GM12878 (cell line): ENCODE measurements at regions not wholly inside any gene's neighbourhood (a gene's known extent, or its start where the extent isn't known, plus 50 kb on each side); places are given as distances from the start of the nearest gene placed in this dataset.

Source experiments
- CTCF ChIP-seq, 3 experiments: IDR thresholded peaks in 2 of 3; conservative IDR thresholded peaks in 1 of 3; 2 replicates each; pipeline ENCODE4 v1.5.1; 2011; ENCODE audit warnings: low read depth in 3 of 3, low read length in 3 of 3, mild to moderate bottlenecking in 3 of 3, control low read depth in 2 of 3, moderate library complexity in 2 of 3, inconsistent platforms in 1 of 3, mixed read lengths in 1 of 3; ENCODE audit not compliant: control insufficient read depth in 2 of 3, insufficient read depth in 1 of 3; ENCODE audit errors: extremely low read depth in 1 of 3
- GATAD2B ChIP-seq: fragments of 450-650 bp; conservative IDR thresholded peaks from 2 replicates; pipeline ENCODE4 v1.6.1; 2017; ENCODE audit warnings: low read depth, mild to moderate bottlenecking, moderate library complexity
- NBN ChIP-seq: fragments of 450-650 bp; IDR thresholded peaks from 2 replicates; pipeline ENCODE4 v1.6.1; 2016
- NR2C1 ChIP-seq: fragments of 450-650 bp; IDR thresholded peaks from 2 replicates; pipeline ENCODE4 v1.6.1; 2017; ENCODE audit warnings: antibody characterized with exemption, mild to moderate bottlenecking, moderate library complexity
- REST ChIP-seq: IDR thresholded peaks from 2 replicates; pipeline ENCODE4 v1.6.1; 2012; ENCODE audit warnings: mild to moderate bottlenecking, low read depth, low read length
- SIN3A ChIP-seq: IDR thresholded peaks from 2 replicates; pipeline ENCODE4 v1.6.1; 2012; ENCODE audit warnings: low read depth, low read length, improper control_type of control experiment
- SMC3 ChIP-seq: IDR thresholded peaks from 2 replicates; pipeline ENCODE4 v1.6.1; 2011; ENCODE audit warnings: low read length, improper control_type of control experiment, borderline replicate concordance
- YY1 ChIP-seq: IDR thresholded peaks from 2 replicates; pipeline ENCODE4 v1.6.1; 2011; ENCODE audit warnings: low read depth, mild to moderate bottlenecking, low read length
- ZSCAN29 ChIP-seq: fragments of 450-650 bp; IDR thresholded peaks from 2 replicates; pipeline ENCODE4 v1.6.1; 2017; ENCODE audit warnings: mild to moderate bottlenecking, moderate library complexity
- TF ChIP-seq, protein P1 (sequence below): IDR thresholded peaks from 2 replicates; pipeline ENCODE4 v1.6.1; 2012; ENCODE audit warnings: low read depth, low read length, improper control_type of control experiment
- TF ChIP-seq, protein P2 (sequence below): IDR thresholded peaks from 2 replicates; pipeline ENCODE4 v1.6.1; 2011; ENCODE audit warnings: low read depth, low read length, improper control_type of control experiment, borderline replicate concordance

- TF ChIP-seq NR2C1 (no peak), CTCF (IDR thresholded peaks at IDR 0.05 in 2 of 3, conservative IDR thresholded peaks at IDR 0.05 in 1 of 3; ENCODE audit: control insufficient read depth in 2 of 3, extremely low read depth in 1 of 3, insufficient read depth in 1 of 3, low read depth in 3 of 3, low read length in 3 of 3) (no peak), YY1 (no peak), NBN (no peak), SIN3A (no peak), REST (no peak), GATAD2B (no peak), ZSCAN29 (no peak), SMC3 (no peak)
- TF ChIP-seq, protein P1, sequence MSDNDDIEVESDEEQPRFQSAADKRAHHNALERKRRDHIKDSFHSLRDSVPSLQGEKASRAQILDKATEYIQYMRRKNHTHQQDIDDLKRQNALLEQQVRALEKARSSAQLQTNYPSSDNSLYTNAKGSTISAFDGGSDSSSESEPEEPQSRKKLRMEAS, result no peak
- TF ChIP-seq, protein P2, sequence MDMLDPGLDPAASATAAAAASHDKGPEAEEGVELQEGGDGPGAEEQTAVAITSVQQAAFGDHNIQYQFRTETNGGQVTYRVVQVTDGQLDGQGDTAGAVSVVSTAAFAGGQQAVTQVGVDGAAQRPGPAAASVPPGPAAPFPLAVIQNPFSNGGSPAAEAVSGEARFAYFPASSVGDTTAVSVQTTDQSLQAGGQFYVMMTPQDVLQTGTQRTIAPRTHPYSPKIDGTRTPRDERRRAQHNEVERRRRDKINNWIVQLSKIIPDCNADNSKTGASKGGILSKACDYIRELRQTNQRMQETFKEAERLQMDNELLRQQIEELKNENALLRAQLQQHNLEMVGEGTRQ, result no peak
Observed at GRCh38 chr9:91034976-91035824, 233.6 kb downstream of the SYK start.
